LNCaP clone FGC (cell line): ENCODE measurements at regions not wholly inside any gene's neighbourhood (a gene's known extent, or its start where the extent isn't known, plus 50 kb on each side); places are given as distances from the start of the nearest gene placed in this dataset.

Experiments
- DNase-seq: peaks from one replicate; pipeline ENCODE4 v3.0.0-alpha.2; 2011; ENCODE audit warnings: low read depth
- H3K4me3 ChIP-seq: 2 replicates; pipeline ENCODE4 v1.5.1; 2011; ENCODE audit warnings: mild to moderate bottlenecking, low read depth, low read length, control low read depth
- TF ChIP-seq, protein P1 (sequence below): IDR thresholded peaks from 2 replicates; pipeline ENCODE4 v1.5.1; 2012; ENCODE audit warnings: mild to moderate bottlenecking; ENCODE audit not compliant: control insufficient read depth, insufficient read depth; ENCODE audit errors: extremely low read depth

GRCh38 chr6:85112540-85112939, 337.3 kb upstream of the NT5E start:
- TF ChIP-seq, protein P1, sequence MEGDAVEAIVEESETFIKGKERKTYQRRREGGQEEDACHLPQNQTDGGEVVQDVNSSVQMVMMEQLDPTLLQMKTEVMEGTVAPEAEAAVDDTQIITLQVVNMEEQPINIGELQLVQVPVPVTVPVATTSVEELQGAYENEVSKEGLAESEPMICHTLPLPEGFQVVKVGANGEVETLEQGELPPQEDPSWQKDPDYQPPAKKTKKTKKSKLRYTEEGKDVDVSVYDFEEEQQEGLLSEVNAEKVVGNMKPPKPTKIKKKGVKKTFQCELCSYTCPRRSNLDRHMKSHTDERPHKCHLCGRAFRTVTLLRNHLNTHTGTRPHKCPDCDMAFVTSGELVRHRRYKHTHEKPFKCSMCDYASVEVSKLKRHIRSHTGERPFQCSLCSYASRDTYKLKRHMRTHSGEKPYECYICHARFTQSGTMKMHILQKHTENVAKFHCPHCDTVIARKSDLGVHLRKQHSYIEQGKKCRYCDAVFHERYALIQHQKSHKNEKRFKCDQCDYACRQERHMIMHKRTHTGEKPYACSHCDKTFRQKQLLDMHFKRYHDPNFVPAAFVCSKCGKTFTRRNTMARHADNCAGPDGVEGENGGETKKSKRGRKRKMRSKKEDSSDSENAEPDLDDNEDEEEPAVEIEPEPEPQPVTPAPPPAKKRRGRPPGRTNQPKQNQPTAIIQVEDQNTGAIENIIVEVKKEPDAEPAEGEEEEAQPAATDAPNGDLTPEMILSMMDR, result no peak
- no peak overlapping the region for H3K4me3 ChIP-seq
- no peak for DNase-seq

DNA sequence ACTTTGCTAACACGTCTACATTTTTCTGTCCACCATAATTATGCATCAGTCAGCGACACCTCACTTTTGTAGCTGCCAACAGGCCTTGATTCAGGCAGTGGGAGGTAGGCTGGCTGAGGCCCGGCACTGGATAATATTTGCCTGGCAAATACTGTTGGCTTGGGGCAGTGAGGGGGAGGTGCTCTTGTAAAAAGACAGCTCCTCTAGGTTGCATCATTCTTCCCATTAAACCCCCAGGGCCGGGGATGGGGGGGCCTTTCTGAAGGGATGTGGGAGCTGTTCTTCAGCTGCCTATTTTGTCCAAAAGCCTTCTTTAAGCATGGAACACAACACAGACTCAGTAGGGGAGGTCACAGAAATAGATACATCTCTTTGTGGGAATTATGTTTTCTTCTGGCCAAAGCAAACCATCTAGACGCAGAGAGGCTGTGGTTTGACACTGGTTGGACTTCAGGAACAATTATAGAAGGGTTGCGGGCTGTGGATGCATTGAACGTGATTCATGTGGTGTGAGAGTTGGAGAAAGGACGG, 338.3 kb upstream of the NT5E start:
- TF ChIP-seq, protein P1, result no peak
- no peak overlapping the region for H3K4me3 ChIP-seq
- no peak for DNase-seq

DNA sequence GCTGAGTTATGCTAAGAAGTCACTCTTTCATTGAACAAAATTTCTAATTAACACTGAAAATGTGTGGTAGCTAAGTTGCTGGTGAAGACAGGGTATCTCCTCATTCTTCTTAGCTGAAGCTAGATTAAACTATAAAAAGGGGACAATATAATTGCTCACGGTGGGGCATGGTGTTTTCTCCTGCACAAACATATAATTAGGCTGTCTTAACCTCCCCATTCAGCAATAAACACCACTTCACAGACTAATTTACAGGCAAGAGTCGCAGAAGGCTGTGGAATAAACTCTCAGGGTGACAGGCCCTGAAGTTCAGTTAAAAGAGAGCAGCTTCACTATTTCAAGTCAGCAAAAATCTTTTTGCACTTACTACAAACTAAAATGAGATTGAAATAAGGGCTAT, 338.9 kb upstream of the NT5E start:
- TF ChIP-seq, protein P1, result no peak
- no peak for DNase-seq
- H3K4me3 ChIP-seq, result no peak overlapping the region

- TF ChIP-seq, protein P1, result no peak
- no peak overlapping the region for H3K4me3 ChIP-seq
- no peak for DNase-seq
These were observed 342.2 kb upstream of the NT5E start for GRCh38 chr6:85107701-85108100.

DNA sequence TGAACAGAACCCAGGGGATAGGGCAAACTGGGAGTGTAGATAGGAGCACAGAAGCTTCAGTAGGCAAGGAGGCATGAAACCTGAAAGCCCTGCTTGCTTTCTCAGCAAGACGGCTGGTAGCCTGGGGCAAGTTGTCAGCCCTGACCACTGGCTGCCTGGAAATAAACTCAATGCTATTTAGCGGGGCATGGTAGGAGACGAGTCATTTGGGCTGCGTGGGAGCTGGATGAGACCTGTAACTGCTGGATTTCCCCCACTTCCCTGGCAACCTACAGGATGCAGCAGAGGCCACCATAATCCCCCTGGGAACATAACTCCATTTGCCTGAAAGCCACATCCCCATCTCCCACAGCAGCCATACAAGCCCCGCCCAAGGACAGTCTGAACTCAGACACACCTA, 332.6 kb upstream of the TBX18 start:
- TF ChIP-seq, protein P1, result no peak
- no peak overlapping the region for H3K4me3 ChIP-seq
- DNase-seq, result no peak

DNA sequence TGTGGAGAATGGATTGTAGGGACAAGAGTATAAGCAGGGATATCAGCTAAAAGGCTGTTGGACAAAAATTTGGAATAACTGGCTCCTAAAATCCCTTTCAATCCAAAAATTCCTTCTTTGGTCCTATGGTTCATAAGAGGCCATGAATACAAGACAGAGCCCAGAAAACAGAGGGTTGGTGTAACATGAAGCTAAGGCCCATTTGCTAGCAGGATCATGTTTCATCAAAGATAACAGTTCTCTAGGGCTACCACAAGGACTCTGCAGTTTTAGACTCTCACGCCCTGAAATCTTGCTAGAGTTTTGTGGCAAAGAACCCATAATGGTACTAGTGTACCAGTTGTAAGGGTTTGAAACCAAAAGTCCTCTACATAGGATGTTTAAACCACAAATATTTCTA, 327.8 kb upstream of the TBX18 start:
- TF ChIP-seq, protein P1, result no peak
- no peak for DNase-seq
- H3K4me3 ChIP-seq, result no peak overlapping the region

DNA sequence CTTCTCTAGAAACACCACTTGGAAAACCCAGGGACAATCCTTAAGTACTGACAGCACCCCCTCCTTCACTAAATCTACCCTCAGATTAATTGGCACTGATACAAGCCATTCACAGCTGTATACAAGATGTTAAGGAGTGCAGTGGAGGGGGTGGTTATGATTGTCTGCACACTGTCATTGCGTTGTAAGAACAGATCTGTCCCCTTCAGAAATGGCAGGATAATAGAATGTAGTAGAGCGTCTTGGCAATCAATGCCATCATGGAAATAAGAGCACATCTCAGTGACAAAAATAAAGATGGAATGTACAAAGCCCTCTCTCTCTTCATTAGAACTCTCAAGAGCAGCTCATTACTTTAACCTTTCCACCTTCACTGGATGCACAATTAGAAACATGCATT, 324.9 kb upstream of the TBX18 start:
- no peak overlapping the region for H3K4me3 ChIP-seq
- TF ChIP-seq, protein P1, result no peak
- DNase-seq, result no peak
